A673 (cell line): ENCODE measurements at regions not wholly inside any gene's neighbourhood (a gene's known extent, or its start where the extent isn't known, plus 50 kb on each side); places are given as distances from the start of the nearest gene placed in this dataset.

Experiments used
- BruUV-seq: library from RNA; stranded (reverse); fragments of 400-500 nt; replicated peaks from 2 replicates; lab custom pipeline; 2021; lab: Mats Ljungman, UMichigan
- CTCF ChIA-PET: fragments of 300-600 bp; sonication (Branson Sonifier 250); formaldehyde crosslinking; loops from one replicate; lab custom pipeline; 2022; ENCODE audit warnings: antibody characterized with exemption; lab: Charles Lee
- POLR2A ChIA-PET: fragments of 300-600 bp; sonication (Branson Sonifier 250); formaldehyde crosslinking; loops from one replicate; lab custom pipeline; 2022; ENCODE audit warnings: antibody characterized with exemption; ENCODE audit not compliant: low non-redundant PET; lab: Charles Lee
- DNase-seq: peaks from one replicate; pipeline ENCODE4 v3.0.0-alpha.2; 2015; ENCODE audit warnings: low spot score
- H3K27ac ChIP-seq: fragments of 200-600 bp; sonication (generic); 2 replicates; pipeline ENCODE4 v1.5.1; 2016; ENCODE audit warnings: mixed run types, low read depth, mild to moderate bottlenecking, mixed read lengths, antibody characterized with exemption, low read length; ENCODE audit not compliant: poor library complexity, severe bottlenecking
- H3K27me3 ChIP-seq: fragments of 200-600 bp; sonication (generic); replicated peaks from 2 replicates; pipeline ENCODE4 v1.6.1; 2017; ENCODE audit warnings: mixed run types, low read depth, mild to moderate bottlenecking, mixed read lengths, antibody characterized with exemption, low read length; ENCODE audit not compliant: insufficient read depth, poor library complexity
- H3K36me3 ChIP-seq: fragments of 200-600 bp; sonication (generic); 2 replicates; pipeline ENCODE4 v1.6.1; 2016; ENCODE audit warnings: mixed run types, mild to moderate bottlenecking, mixed read lengths, antibody characterized with exemption, low read length; ENCODE audit not compliant: insufficient read depth, poor library complexity, severe bottlenecking
- H3K4me1 ChIP-seq: fragments of 200-600 bp; sonication (generic); 2 replicates; pipeline ENCODE4 v1.6.1; 2017; ENCODE audit warnings: mixed run types, mild to moderate bottlenecking, mixed read lengths, antibody characterized with exemption, low read length; ENCODE audit not compliant: insufficient read depth, poor library complexity, severe bottlenecking
- H3K4me3 ChIP-seq: fragments of 200-600 bp; sonication (generic); 2 replicates; pipeline ENCODE4 v1.5.1; 2016; ENCODE audit warnings: low read depth, mixed run types, mild to moderate bottlenecking, mixed read lengths, low read length; ENCODE audit not compliant: poor library complexity, severe bottlenecking
- H3K9me3 ChIP-seq: fragments of 200-600 bp; sonication (generic); 2 replicates; pipeline ENCODE4 v1.6.1; 2016; ENCODE audit warnings: mixed run types, low read depth, mild to moderate bottlenecking, mixed read lengths, antibody characterized with exemption, low read length; ENCODE audit not compliant: poor library complexity, severe bottlenecking
- EZH2 ChIP-seq: fragments of 200-600 bp; sonication (generic); IDR thresholded peaks from 2 replicates; pipeline ENCODE4 v1.6.1; 2017; ENCODE audit warnings: borderline replicate concordance, low read depth, mild to moderate bottlenecking, mixed read lengths, antibody characterized with exemption, low read length; ENCODE audit not compliant: poor library complexity, severe bottlenecking
- intact Hi-C: fragments of 100-400 bp; cut with micrococcal nuclease; formaldehyde crosslinking; loops from one replicate; pipeline ENCODE4 v1.10.0; 2022; ENCODE audit not compliant: unreplicated experiment
- TF ChIP-seq, protein P1 (sequence below): fragments of 300-800, 200-600 bp; sonication (generic); conservative IDR thresholded peaks from 2 replicates; pipeline ENCODE4 v1.5.1; 2017; ENCODE audit warnings: low read depth, mild to moderate bottlenecking, antibody characterized with exemption, low read length, moderate library complexity, mixed read lengths

GRCh38 chr20:11364736-11365135 lies 553.0 kb upstream of the BTBD3 start:
- H3K27me3 ChIP-seq = no peaks in the 10 kb centered on the region
- ChIA-PET CTCF (no interaction called here), POLR2A (interaction anchor here (0.7 kb wide), 1 partner anchor 71 kb away, joined by 3 read pairs; no protein-coding TSS in a partner anchor)
- no peaks in the 10 kb centered on the region for H3K9me3 ChIP-seq
- no peak for DNase-seq
- intact Hi-C loops = no loop called here
- no peak overlapping the region for H3K4me3 ChIP-seq
- H3K27ac ChIP-seq = no peak overlapping the region
- no TSS peak for BruUV-seq
- H3K36me3 ChIP-seq = no peaks in the 10 kb centered on the region
- TF ChIP-seq EZH2 = no peak
- TF ChIP-seq, protein P1, sequence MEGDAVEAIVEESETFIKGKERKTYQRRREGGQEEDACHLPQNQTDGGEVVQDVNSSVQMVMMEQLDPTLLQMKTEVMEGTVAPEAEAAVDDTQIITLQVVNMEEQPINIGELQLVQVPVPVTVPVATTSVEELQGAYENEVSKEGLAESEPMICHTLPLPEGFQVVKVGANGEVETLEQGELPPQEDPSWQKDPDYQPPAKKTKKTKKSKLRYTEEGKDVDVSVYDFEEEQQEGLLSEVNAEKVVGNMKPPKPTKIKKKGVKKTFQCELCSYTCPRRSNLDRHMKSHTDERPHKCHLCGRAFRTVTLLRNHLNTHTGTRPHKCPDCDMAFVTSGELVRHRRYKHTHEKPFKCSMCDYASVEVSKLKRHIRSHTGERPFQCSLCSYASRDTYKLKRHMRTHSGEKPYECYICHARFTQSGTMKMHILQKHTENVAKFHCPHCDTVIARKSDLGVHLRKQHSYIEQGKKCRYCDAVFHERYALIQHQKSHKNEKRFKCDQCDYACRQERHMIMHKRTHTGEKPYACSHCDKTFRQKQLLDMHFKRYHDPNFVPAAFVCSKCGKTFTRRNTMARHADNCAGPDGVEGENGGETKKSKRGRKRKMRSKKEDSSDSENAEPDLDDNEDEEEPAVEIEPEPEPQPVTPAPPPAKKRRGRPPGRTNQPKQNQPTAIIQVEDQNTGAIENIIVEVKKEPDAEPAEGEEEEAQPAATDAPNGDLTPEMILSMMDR = no peak
- H3K4me1 ChIP-seq = no peaks in the 10 kb centered on the region

- Histone ChIP-seq H3K36me3 (no peaks in the 10 kb centered on the region), H3K9me3 (no peaks in the 10 kb centered on the region), H3K4me1 (no peaks in the 10 kb centered on the region), H3K27ac (no peak overlapping the region), H3K27me3 (no peaks in the 10 kb centered on the region), H3K4me3 (no peak overlapping the region)
- intact Hi-C loops = no loop called here
- ChIA-PET CTCF (no interaction called here), POLR2A (no interaction called here)
- BruUV-seq = no TSS peak
- DNase-seq = no peak
- no peak for TF ChIP-seq EZH2
- TF ChIP-seq, protein P1 = no peak
Measured at GRCh38 chr20:11366660-11367059, 551.0 kb upstream of the BTBD3 start.

- DNase-seq = no peak
- Histone ChIP-seq H3K9me3 (no peaks in the 10 kb centered on the region), H3K36me3 (no peaks in the 10 kb centered on the region), H3K4me3 (no peak overlapping the region), H3K4me1 (no peaks in the 10 kb centered on the region), H3K27me3 (no peaks in the 10 kb centered on the region), H3K27ac (no peak overlapping the region)
- TF ChIP-seq, protein P1 = no peak
- no peak for TF ChIP-seq EZH2
- CTCF ChIA-PET = no interaction called here
- intact Hi-C loops = no loop called here
- POLR2A ChIA-PET = no interaction called here
- no TSS peak for BruUV-seq
Measured at GRCh38 chr20:11368499-11368898, 549.2 kb upstream of the BTBD3 start.
